Peyer's patch (tissue), 4 donors: ENCODE measurements at regions not wholly inside any gene's neighbourhood (a gene's known extent, or its start where the extent isn't known, plus 50 kb on each side); places are given as distances from the start of the nearest gene placed in this dataset.

Experiments used
- POLR2A ChIP-seq, 2 donors: fragments of 450-650 bp; IDR thresholded peaks; one replicate each; pipeline ENCODE4 v1.5.1; 2017; ENCODE audit warnings: antibody characterized with exemption in 2 of 2, mild to moderate bottlenecking in 2 of 2, moderate library complexity in 2 of 2
- TF ChIP-seq, protein P1 (sequence below), 6 experiments: fragments of 450-650 bp in 4 of 6; fragments of 200-600 bp in 2 of 6; sonication (generic) in 1 of 6; IDR thresholded peaks; one replicate each; pipeline ENCODE4 v1.5.1; 2017 to 2019; ENCODE audit warnings: antibody characterized with exemption in 6 of 6, mild to moderate bottlenecking in 3 of 6, moderate library complexity in 1 of 6

DNA sequence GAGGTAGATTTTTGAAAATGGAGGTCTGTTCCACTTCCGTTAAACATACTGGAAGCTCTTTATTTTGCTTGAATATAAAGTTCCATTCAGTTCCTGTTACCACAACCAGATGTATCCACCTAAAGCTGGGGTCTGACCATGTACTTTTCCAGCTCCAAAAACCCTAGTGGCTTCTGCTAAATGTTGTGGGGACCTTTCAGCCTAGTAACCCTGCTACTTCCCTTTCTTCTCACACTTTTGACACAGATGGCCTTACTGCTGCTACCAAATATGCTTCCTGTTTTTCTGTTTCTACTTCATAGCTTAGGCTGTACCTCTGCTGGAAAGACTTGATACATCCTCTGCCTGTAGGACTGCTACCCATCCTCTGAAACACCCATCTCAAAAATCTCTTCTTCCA lies 87.8 kb downstream of the COL6A6 start:
- no peak for TF ChIP-seq POLR2A (IDR thresholded peaks at IDR 0.05)
- TF ChIP-seq, protein P1, sequence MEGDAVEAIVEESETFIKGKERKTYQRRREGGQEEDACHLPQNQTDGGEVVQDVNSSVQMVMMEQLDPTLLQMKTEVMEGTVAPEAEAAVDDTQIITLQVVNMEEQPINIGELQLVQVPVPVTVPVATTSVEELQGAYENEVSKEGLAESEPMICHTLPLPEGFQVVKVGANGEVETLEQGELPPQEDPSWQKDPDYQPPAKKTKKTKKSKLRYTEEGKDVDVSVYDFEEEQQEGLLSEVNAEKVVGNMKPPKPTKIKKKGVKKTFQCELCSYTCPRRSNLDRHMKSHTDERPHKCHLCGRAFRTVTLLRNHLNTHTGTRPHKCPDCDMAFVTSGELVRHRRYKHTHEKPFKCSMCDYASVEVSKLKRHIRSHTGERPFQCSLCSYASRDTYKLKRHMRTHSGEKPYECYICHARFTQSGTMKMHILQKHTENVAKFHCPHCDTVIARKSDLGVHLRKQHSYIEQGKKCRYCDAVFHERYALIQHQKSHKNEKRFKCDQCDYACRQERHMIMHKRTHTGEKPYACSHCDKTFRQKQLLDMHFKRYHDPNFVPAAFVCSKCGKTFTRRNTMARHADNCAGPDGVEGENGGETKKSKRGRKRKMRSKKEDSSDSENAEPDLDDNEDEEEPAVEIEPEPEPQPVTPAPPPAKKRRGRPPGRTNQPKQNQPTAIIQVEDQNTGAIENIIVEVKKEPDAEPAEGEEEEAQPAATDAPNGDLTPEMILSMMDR (IDR thresholded peaks at IDR 0.05) = no peak
